ENCODE measurements at regions not wholly inside any gene's neighbourhood (a gene's known extent, or its start where the extent isn't known, plus 50 kb on each side); places are given as distances from the start of the nearest gene placed in this dataset. TPM values are rescaled to one million over a fixed set of nuclear protein-coding genes. Genes with fewer than 3 reads are reported as not detected.
"Not testable (repeated sequence)": the region's sequence is repeated elsewhere in the genome, so short reads cannot be mapped to it uniquely, and the experiment has no call there.

DNA sequence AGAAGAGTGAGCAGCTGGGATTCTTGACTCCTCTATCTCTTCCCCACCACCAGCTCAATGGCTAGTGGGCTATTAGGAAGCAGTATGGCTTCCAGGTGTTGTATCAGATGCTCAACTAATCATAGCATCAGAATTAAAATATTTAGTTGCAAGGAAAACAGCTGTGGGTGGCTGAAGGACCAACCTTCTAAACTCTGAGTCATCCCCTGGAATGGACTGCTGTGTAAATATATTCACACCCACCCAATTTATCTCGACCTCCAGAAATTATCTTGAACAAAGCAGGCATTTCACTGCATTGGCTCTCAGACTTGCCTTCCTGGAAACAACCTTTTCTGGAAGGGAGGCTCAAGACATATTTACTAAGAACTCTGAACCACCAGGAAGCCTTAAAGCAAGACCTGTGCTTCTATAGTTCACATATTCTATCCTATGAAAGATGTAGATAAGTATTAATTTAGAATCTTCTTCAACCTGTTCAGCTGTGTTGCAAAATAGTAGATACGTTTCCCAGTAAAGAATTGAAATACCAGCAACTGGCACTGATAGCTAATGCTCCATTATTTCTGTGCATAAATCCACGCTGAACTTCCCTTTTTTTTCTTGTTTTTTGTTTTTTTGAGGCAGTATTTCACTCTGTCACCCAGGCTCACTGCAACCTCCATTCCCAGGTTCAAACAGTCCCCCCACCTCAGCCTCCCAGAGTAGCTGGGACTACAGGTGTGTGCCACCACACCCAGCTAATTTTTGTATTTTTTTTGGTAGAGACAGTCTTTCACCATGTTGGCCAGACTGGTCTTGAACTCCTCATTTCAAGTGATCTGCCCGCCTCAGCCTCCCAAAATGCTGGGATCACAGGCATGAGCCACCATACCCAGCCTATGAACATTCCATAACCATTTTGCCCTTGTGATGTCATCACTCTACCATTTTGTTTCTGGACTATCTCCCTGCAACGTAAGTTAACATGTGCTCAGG lies 56.9 kb upstream of the CD2AP start:
- Histone ChIP-seq H3K27me3 (ENCODE audit: control insufficient read depth in 3 of 3, insufficient read depth in 3 of 3, low read length in 3 of 3) (no peaks in the 10 kb centered on the region), H3K4me3 (ENCODE audit: low read length in 3 of 3) (no peak overlapping the region), H3K9ac (ENCODE audit: low read depth in 1 of 3, low read length in 3 of 3) (no peak overlapping the region), H3K9me3 (ENCODE audit: control insufficient read depth in 3 of 3, low read length in 3 of 3) (no peaks in the 10 kb centered on the region), H3K36me3 (ENCODE audit: control insufficient read depth in 3 of 3, insufficient read depth in 3 of 3, low read length in 3 of 3) (no peaks in the 10 kb centered on the region), H3K4me1 (ENCODE audit: control insufficient read depth in 3 of 3, insufficient read depth in 3 of 3, low read length in 3 of 3) (no peaks in the 10 kb centered on the region), H3K27ac (ENCODE audit: low read depth, low read length) (no peak overlapping the region)

DNA sequence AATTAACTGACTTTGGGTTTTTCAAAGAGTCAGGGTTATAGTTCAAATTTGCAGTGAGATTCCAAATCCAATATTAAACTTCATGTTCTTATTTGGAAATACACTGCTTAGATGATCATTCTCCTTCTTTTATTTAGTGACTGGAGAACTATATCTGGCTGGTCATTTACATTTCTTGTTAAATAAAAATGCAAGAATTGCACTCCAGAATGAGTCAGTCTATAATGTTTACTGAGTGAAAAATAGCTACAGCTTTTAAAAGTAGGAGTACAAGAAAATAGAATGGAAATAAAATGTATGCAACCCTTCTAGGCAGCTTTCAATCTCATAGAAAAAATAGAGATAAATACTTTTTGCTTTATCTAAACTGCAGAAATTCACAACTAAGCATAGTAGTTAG lies 54.5 kb upstream of the CD2AP start:
- Histone ChIP-seq H3K9me3 (ENCODE audit: control insufficient read depth in 3 of 3, low read length in 3 of 3) (no peaks in the 10 kb centered on the region), H3K4me1 (ENCODE audit: control insufficient read depth in 3 of 3, insufficient read depth in 3 of 3, low read length in 3 of 3) (no peaks in the 10 kb centered on the region), H3K36me3 (ENCODE audit: control insufficient read depth in 3 of 3, insufficient read depth in 3 of 3, low read length in 3 of 3) (no peaks in the 10 kb centered on the region), H3K9ac (ENCODE audit: low read depth in 1 of 3, low read length in 3 of 3) (no peak overlapping the region), H3K27me3 (ENCODE audit: control insufficient read depth in 3 of 3, insufficient read depth in 3 of 3, low read length in 3 of 3) (no peaks in the 10 kb centered on the region), H3K4me3 (ENCODE audit: low read length in 3 of 3) (no peak overlapping the region), H3K27ac (ENCODE audit: low read depth, low read length) (no peak overlapping the region)

DNA sequence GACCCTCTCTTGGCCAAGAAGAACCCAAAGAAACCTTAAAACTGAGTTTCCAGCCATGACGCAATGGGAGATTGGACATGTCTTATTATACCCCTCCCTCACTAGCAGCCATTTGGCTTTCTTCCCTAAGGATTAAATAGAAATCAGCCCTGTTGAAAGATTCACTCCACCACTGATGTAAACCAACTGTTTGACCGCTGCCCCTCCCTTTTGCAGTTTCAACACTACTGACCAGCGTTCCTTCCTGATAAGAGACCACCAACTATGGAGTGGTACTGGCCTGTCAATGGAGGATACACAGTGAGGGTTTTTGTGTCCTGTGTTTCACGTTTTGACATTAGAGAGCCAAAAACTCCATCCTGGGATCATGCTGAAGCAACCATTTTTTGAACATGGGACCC lies 53.2 kb upstream of the CD2AP start:
- Histone ChIP-seq H3K4me1 (ENCODE audit: control insufficient read depth in 3 of 3, insufficient read depth in 3 of 3, low read length in 3 of 3) (no peaks in the 10 kb centered on the region), H3K36me3 (ENCODE audit: control insufficient read depth in 3 of 3, insufficient read depth in 3 of 3, low read length in 3 of 3) (no peaks in the 10 kb centered on the region), H3K9me3 (ENCODE audit: control insufficient read depth in 3 of 3, low read length in 3 of 3) (peaks cover 0 to 3% (median 0%) of the 10 kb centered on the region in 3 donors), H3K9ac (ENCODE audit: low read depth in 1 of 3, low read length in 3 of 3) (no peak overlapping the region), H3K27me3 (ENCODE audit: control insufficient read depth in 3 of 3, insufficient read depth in 3 of 3, low read length in 3 of 3) (no peaks in the 10 kb centered on the region), H3K27ac (ENCODE audit: low read depth, low read length) (no peak overlapping the region), H3K4me3 (ENCODE audit: low read length in 3 of 3) (no peak overlapping the region)

DNA sequence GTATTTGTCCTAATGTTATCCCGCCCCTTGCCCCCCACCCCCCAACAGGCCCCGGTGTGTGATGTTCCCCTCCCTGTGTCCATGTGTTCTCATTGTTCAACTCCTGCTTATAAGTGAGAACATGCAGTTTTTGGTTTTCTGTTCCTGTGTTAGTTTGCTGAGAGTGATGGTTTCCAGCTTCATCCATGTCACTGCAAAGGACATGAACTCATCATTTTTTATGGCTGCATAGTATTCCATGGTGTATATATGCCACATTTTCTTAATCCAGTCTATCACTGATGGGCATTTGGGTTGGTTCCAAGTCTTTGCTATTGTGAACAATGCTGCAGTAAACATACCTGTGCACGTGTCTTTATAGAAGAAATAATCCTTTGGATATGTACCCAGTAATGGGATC lies 51.9 kb upstream of the CD2AP start:
- not testable (repeated sequence) for H3K4me1 ChIP-seq (ENCODE audit: control insufficient read depth in 3 of 3, insufficient read depth in 3 of 3, low read length in 3 of 3); H3K36me3 ChIP-seq (ENCODE audit: control insufficient read depth in 3 of 3, insufficient read depth in 3 of 3, low read length in 3 of 3); H3K4me3 ChIP-seq (ENCODE audit: low read length in 3 of 3); H3K9ac ChIP-seq (ENCODE audit: low read depth in 1 of 3, low read length in 3 of 3); H3K27ac ChIP-seq (ENCODE audit: low read depth, low read length); H3K9me3 ChIP-seq (ENCODE audit: control insufficient read depth in 3 of 3, low read length in 3 of 3); H3K27me3 ChIP-seq (ENCODE audit: control insufficient read depth in 3 of 3, insufficient read depth in 3 of 3, low read length in 3 of 3)

DNA sequence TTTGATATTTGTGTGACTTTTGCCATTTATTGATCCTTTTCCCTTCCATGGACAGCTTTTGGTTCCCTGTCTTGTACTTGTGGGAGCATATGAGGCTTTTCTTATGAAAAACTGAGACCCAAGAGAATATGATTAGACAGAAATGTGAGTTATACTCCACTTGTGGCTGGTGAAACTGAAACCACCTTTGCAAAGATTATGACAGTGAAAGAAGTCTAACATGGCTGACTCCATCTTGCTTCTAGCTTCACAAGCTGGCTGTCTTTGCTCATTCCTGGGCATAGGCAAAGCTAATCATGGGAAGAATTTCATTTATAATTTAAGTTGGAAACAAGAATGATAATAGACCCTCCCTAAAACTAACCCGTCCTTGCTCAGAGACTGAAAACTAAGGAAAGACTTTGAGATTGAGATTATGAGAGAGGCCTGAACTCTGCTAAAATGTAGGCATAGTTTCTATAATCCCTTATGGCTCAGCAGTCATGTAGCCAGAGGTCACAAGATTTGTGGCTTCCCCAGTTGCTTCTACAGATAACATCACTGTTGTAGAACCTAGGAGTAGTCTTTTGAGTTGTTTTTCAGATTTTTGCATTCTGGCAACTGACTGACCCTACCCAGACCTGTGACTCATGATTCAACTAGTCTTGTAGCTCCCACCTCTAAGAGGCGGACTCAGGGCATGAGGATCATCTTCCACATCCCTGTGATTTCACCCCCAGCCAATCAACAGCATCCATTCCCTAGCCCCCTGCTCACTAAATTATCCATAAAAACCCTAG lies 50.9 kb upstream of the CD2AP start:
- Histone ChIP-seq H3K9me3 (ENCODE audit: control insufficient read depth in 3 of 3, low read length in 3 of 3) (peaks cover 0 to 3% (median 2%) of the 10 kb centered on the region in 3 donors), H3K4me3 (ENCODE audit: low read length in 3 of 3) (no peak overlapping the region), H3K27me3 (ENCODE audit: control insufficient read depth in 3 of 3, insufficient read depth in 3 of 3, low read length in 3 of 3) (no peaks in the 10 kb centered on the region), H3K4me1 (ENCODE audit: control insufficient read depth in 3 of 3, insufficient read depth in 3 of 3, low read length in 3 of 3) (no peaks in the 10 kb centered on the region), H3K9ac (ENCODE audit: low read depth in 1 of 3, low read length in 3 of 3) (no peak overlapping the region), H3K27ac (ENCODE audit: low read depth, low read length) (no peak overlapping the region), H3K36me3 (ENCODE audit: control insufficient read depth in 3 of 3, insufficient read depth in 3 of 3, low read length in 3 of 3) (no peaks in the 10 kb centered on the region)

DNA sequence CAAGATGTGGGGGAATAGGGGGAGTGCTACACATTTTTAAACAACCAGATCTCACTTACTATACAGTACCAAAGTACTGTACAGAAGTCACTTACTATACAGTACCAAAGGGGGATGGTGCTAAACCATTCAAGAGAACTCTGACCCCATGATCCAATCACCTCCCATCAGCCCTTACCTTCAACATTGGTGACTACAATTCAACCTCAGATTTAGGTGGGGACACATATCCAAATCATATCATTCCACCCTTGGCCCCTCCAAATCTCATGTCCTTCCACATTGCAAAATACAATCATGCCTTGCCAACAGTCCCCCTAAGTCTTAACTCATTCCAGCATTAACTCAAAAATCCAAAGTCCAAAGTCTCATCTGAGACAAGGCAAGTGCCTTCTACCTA lies 49.9 kb upstream of the CD2AP start:
- Histone ChIP-seq H3K27me3 (ENCODE audit: control insufficient read depth in 3 of 3, insufficient read depth in 3 of 3, low read length in 3 of 3) (no peaks in the 10 kb centered on the region), H3K4me3 (ENCODE audit: low read length in 3 of 3) (no peak overlapping the region), H3K27ac (ENCODE audit: low read depth, low read length) (no peak overlapping the region), H3K36me3 (ENCODE audit: control insufficient read depth in 3 of 3, insufficient read depth in 3 of 3, low read length in 3 of 3) (no peaks in the 10 kb centered on the region), H3K9ac (ENCODE audit: low read depth in 1 of 3, low read length in 3 of 3) (no peak overlapping the region), H3K4me1 (ENCODE audit: control insufficient read depth in 3 of 3, insufficient read depth in 3 of 3, low read length in 3 of 3) (no peaks in the 10 kb centered on the region), H3K9me3 (ENCODE audit: control insufficient read depth in 3 of 3, low read length in 3 of 3) (peaks cover 0 to 3% (median 2%) of the 10 kb centered on the region in 3 donors)

Small RNAs in the stretch of these regions (small RNA-seq; reads per million reads assigned to genes)
- not detected for gene B3GNTL1P2
